ENCODE measurements at regions not wholly inside any gene's neighbourhood (a gene's known extent, or its start where the extent isn't known, plus 50 kb on each side); places are given as distances from the start of the nearest gene placed in this dataset.
"Not testable (repeated sequence)": the region's sequence is repeated elsewhere in the genome, so short reads cannot be mapped to it uniquely, and the experiment has no call there.

DNA sequence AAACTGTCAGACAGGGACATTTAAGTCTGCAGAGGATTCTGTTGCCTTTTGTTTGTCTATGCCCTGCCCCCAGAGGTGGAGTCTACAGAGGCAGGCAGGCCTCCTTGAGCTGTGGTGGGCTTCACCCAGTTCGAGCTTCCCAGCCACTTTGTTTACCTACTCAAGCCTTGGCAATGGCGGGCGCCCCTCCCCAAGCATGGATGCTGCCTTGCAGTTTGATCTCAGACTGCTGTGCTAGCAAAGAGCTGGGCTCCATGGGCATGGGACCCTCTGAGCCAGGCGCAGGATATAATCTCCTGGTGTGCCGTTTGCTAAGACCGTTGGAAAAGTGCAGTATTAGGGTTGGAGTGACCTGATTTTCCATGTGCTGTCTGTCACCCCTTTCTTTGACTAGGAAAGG is 734.9 kb downstream of the TENT5A start:
- DNase-seq (ENCODE audit: low spot score), result not testable (repeated sequence)

DNA sequence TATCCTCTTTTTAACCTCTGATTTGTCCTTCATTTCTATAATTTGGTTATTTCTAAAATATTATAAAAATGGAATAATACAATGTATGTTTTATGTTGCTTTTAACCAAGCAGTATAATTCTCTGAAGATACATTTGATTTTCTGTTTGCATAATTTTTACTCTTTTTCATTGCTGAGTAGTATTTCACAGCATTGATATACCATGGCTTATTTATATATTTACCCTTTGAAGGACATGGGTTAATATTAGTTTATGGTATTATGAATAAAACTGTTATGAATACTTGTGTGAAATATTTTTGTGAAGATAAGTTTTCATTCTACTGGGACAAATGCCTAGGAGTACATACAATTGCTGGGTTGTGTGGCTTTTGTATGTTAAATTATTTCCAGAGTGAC is 748.6 kb downstream of the TENT5A start:
- DNase-seq (ENCODE audit: low spot score), result no peak

DNA sequence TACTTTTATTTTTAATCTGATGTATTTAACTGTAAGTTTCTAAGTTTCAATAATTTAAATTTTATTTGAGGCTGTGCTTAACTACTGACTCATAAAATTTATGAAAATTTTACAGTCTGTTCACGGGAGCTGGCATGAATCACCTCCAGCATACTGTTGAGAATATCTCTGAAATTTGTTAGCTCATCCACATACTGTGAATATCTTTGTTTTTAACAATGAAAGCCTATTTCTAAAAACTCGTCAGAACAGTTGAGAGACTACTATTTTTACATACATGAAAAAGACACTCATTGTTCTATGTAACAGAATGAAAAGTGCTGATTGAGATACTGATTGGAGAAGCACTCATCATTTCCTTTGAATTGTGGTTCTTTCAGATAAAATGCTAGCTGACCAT is 749.3 kb downstream of the TENT5A start:
- DNase-seq (ENCODE audit: low spot score), result peak; percentile 19

DNA sequence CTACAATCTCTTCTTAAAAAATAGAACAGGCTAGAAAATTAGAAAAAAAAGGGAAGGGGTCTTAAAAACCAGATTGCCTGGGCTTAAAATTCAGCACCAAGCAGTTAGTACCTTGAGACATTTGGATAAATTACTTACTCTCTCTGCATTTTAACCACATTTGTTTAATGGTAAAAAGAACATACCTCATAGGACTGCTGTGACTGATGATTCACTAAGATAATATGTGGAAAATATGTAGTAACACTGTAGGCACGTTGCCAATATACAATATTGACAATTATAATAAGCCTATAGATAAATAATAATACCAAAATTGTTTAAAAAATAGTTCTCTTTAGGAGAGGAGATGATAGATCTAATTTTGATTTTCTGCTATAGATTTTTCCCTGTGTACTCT is 750.4 kb downstream of the TENT5A start:
- DNase-seq (ENCODE audit: low spot score), result no peak

DNA sequence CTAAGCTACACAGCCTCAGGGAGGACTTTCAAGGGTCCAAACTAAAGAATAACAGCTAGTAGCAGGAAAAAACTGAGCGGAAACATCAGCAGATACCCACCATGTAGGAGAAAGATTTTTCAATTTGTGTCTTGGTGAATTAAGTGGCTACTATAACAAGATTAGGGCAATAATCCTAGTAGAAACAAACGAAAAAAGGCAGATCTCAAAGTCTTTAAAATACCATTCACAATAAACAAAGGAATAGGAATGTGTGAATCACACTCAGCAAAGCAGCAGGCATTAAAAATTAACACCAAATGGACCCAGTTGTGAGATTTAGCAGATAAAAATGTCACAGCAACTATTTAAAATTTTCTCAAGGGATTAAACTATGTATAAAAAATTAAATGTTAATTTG is 761.2 kb downstream of the TENT5A start:
- DNase-seq (ENCODE audit: low spot score), result no peak

DNA sequence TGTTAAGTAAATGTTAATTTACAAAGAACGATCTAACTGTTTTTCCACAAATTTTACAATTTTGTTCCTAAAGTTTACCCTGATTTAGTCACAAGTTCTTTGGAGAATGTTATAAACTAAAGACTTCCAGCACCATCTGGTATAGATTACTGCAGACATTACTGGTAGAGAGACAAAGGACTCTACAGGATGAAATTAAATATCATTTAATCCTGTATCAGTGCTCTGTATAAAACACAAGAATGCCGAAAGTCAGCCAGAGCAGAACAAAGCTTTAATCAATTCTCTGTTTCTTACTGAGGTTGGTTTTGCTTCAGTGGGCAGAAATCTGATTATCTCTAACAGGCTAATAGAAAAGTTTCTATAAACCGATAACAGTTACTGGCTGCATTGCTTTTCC is 763.6 kb downstream of the TENT5A start:
- DNase-seq (ENCODE audit: low spot score), result peak; percentile 28

DNA sequence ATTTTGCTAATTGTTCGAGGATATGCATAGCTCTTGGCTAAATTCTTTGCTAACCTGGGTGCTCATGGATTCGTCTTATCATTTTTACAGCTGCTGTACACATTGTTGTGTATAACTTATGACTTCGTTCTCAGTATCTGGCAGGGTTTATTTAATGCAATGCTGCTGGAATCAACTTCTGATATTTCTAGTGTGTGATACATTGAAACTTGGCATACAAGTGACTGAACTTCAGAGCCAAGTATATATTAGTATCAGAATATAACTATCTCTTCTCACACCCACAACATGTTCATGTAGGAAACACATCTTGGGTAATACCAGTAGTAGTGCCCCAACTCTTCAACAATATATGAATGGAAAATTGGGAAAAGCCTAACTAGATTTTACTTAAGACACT is 764.2 kb downstream of the TENT5A start:
- no peak for DNase-seq (ENCODE audit: low spot score)

DNA sequence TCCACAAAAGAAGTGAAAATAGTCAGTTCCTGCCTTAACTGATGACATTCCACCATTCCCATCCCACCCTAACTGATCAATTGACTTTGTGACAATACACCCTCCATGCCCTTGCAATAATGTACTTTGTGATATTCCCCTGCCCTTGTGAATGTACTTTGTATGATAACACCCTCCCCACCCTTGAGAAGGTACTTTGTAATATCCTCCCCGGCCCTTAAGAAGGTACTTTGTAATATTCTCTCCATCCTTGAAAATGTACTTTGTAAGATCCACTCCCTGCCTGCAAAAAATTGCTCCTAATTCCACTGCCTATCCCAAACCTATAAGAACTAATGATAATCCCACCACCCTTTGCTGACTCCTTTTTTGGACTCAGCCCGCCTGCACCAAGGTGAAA is 771.3 kb downstream of the TENT5A start:
- DNase-seq (ENCODE audit: low spot score), result not testable (repeated sequence)

DNA sequence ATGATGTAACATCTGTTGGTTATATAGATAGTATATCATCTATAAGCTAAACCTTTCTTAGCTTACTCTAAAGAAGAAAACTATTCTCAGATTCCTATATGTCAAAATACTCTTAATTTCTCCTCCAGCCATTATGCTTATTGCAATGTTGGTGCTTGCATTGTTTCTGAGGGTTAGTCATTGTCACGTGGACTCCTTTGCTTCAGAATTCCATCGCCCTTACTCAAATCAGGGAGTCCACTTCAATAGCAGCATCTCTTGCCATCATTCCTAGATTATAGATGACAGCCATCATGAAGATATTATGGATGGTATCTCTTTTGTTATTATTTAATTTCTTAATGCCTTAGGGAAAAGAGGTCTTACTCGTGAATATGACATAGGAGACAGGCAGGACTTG is 776.1 kb downstream of the TENT5A start:
- no peak for DNase-seq (ENCODE audit: low spot score)

DNA sequence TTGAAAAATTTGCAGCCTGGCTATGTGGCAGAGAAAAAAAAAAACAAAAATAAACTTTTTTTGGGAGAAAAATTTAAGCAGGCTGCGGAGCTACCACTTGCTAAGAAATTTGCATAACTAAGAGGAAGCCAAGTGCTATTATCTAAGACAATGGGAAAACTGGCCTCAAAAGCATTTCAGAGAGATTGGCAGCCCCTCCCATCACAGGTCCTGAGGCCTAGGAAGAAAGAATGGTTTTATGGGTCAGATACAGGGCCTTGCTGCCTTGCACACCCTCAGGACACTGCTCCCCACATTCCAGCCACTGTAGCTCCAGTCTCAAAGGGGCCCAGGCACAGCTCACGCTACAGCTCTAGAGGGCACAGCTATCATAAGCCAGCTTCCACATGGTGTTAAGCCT is 777.9 kb downstream of the TENT5A start:
- no peak for DNase-seq (ENCODE audit: low spot score)

DNA sequence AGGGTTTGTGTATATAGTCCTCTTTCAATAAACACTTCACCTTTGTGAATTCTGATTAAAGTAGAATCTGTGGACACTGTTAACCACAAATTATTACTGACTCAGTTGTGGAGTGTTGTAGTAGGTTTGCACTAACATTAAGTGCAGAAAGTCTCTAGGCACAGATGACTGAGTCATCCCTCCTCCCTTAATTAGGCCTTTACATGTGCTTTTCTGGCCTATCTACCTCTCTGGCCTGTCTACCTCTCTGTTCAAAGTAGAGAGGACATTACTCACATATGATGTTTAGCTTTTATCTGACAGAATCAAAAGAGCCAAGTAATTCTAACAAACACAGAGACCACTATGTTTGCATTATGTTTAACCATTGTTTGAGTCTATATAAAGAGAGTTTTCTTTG is 783.0 kb downstream of the TENT5A start:
- DNase-seq (ENCODE audit: low spot score), result no peak

DNA sequence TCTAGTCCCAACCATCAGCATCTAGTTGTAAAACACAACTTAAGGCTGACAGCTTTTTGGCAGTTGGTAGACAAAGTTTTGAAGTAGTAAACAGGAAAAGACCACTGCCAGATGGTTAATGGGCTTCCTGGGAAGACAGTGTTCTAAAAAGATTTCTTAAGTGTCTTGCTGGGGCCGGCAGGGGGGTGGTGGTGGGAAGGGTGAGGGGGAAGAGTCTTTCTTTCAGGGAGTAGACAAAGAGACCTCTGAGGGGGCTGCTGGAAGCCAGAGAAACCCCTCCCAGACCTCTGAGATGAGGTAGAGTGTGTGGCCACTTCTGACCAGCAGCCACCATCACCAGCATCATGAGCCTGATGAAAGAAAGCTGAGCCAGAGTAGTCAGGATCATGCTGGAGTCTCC is 784.9 kb downstream of the TENT5A start:
- DNase-seq (ENCODE audit: low spot score), result no peak

DNA sequence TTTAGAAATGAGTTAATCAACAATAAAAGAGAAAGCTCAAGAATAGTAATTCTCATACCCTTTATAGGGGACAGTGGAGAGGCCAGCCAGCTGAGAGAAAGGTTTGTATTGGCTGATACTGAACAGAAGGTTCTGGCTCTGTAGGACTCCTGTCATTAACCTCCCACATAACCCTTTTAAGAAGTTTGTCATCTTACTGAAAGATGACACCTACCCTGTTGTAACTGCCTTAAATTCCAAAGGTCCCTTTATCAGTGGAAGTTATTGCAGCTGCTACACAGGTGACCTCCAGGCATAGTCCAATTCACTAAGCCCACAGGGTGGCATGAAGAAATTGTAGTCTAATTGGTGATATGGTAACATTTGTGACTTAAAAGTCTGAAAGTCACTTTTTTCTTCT is 790.1 kb downstream of the TENT5A start:
- DNase-seq (ENCODE audit: low spot score), result no peak

DNA sequence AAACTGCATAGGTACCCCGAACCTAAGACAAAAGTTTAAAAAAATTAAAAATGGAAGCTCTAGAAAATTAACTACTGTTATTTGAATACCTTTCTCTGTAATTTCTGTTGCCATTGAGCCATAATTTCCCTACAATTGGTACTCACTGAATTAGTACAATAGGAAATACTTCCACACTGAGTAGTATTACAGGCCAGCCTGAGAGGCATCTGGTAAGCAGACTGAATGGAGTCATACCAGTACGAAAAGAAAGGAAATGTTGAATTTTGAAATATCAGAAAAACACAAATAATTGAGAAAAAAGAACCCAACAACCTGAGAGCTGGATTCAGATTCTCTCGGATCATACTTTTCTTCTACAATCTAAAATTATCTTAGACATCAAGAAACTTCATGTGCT is 791.3 kb downstream of the TENT5A start:
- no peak for DNase-seq (ENCODE audit: low spot score)

DNA sequence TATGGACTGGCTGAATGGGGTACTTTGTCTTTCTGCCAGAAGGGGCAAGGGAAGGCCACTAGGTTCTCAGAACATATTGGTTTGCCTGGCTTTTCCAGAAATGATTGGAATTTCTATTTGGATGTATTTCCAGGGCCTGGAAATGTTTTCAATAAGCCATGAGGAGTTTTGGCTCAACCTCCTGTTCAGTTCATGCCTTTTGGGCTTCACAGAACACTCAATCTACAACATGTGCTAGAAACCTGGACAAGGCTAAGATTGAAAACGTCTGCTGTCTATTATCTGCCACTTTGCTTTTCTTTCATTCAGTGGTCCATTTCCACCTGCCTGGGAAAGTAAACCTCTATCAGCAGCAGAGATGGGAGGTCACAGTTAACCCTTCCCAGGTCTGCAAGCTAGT is 793.4 kb downstream of the TENT5A start:
- no peak for DNase-seq (ENCODE audit: low spot score)

DNA sequence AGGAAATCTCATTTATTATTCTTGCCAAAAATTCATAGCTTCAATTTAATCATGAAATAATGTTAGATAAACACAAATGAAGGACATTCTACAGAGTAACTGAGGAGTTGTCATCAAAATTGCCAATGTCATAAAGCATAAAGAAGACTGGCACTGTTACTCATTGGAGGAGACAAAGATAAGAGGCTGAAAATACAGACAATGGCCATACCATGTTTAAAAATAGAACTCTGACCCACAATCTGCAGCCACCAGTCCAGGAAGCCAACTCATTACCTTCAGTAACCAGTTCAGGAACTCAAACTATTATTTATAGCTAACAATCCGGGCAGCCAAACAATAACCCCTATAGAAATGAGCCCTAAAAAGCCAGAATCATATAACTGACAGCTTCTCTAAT is 795.6 kb downstream of the TENT5A start:
- DNase-seq (ENCODE audit: low spot score), result no peak

DNA sequence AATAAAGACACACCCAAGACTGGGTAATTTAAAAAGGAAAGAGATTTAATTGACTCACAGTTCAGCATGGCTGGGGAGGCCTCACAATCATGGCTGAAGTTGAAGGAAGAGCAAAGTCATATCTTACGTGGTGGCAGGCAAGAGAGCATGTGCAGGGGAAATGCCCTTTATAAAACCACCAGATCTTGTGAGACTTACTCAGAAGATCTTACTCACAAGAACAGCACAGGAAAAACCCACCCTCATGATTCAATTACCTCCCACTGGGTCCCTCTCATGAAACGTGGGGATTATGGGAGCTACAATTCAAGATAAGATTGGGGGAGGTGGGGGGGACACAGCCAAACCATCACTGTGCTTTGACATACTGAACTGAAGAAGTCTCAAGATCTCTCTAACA is 800.0 kb downstream of the TENT5A start:
- DNase-seq (ENCODE audit: low spot score), result not testable (repeated sequence)

DNA sequence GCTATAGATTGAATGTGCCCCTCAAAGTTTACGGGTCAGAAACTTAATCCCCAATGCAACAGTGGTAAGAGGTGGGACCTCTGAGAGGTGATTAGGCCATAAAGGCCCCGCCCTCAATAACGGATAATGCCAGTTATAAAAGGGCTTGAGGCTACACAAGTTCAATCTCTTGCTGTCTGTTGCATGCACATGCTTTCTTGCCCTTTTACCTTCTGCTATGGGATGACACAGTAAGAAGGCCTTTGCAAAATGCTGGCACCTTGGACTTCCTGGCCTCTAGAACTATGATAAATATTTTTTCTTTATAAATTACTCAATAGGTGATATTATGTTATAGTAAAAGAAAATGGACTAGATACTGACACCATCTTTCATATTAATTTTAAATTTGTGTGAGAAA is 806.1 kb downstream of the TENT5A start:
- no peak for DNase-seq (ENCODE audit: low spot score)

DNA sequence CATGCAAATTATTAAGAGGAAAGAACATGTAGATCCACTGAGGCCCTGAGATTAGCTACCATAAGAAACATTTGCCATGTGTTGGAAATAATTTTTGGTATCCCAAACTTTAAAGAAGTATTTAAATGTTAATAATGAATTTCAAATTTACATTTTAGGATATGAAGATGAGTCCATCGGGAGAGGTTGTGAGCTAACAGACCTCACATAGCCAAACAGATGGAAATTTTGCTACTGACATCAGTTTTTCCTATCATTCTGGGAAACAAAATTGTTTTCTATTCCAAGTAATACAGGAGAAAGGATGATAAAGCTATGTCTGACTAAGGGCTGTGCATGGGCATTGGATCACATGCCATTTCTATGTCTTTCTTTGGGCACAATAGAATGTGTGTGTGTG is 809.6 kb downstream of the TENT5A start:
- DNase-seq (ENCODE audit: low spot score), result no peak

DNA sequence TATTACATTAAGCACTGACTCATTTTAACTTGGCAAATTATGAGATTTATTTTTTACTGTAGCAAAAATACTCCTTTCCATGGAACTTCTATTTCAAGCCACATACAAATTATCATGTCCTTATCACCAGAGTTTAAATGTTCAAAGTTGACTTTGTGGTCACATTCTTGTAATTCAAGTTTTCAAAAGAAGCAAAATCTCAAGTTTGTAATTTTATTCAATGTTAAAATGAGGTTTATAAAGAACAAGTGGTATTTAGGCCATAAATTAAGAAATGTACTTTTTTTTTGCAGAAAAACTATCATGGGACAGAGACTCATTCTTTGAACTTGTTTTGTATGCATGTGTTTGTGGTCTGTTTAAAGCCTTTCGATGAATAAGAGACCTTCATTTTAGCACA is 811.5 kb downstream of the TENT5A start:
- no peak for DNase-seq (ENCODE audit: low spot score)

DNA sequence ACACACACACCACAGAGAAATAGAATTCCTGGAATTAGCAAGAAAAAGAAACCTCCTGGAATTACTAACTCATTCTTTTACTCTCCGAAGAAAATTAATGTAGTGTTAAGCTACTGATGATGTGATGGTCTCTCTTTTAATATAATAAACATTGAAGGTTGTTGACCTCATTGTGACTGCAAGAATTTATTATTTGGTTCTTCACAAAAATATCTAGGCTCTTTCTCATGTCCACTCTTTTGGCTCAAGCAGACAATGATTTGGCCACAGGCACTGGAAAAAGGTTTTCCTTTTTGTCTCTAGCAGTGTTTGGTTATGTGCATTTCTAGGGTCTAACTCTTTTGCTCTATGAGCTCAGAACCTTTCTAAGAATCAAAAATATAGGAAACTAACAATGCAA is 811.9 kb downstream of the TENT5A start:
- peak; percentile 11 for DNase-seq (ENCODE audit: low spot score)

DNA sequence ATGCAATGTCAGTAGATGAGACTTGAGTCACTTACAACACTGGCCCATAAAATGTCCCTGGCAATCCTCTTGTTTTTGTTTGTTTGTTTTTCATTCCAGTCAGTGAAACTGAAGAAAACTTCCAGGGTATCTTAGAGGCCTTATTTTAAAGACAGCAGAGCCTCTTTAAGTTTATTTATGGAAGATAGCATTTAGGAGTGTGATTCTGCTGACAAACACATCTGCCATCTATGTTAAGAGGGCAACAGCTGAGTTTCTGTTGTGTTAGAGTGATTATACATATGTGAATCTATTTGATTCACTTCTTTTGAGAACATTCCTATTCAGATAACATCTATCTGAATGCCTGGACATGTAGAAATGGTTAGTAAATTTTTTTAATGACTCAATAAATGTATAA is 812.6 kb downstream of the TENT5A start:
- DNase-seq (ENCODE audit: low spot score), result no peak

DNA sequence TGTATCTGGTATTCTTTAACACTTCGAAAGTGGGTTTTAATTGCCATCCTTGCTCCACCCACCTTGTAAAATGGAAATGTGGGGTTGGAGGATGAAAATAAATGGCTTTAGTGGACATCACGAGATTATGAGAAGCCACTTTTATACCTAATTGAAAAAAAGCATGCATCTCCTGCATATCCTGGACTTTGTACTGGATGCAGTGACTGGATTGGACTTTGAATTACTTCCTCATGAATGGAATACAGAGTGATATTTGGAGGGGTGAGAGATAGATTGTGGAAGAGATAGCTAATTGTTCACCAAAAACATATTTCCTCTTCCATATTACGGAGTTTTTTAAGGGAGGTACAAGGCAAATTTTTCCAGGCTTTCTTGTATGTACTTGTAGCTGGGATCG is 813.0 kb downstream of the TENT5A start:
- DNase-seq (ENCODE audit: low spot score), result no peak

DNA sequence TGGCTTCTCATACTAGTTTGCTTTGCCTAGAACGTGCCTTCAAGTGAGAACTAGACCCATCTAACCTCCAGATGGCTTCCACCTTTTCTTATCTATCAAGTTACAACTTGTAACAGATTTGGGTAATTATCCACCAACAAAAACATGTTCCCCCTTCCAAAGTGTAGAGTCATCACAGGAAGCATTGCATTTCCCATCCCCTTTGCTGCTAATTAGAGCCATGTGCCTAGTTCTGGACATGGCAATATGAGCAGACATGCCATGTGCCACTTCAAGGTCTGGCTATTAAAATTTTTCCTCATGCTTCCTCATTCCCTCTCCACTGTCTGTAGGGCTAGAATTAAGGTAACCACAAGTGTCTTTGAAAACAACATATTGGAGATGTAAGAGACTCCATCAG is 814.4 kb downstream of the TENT5A start:
- no peak for DNase-seq (ENCODE audit: low spot score)

DNA sequence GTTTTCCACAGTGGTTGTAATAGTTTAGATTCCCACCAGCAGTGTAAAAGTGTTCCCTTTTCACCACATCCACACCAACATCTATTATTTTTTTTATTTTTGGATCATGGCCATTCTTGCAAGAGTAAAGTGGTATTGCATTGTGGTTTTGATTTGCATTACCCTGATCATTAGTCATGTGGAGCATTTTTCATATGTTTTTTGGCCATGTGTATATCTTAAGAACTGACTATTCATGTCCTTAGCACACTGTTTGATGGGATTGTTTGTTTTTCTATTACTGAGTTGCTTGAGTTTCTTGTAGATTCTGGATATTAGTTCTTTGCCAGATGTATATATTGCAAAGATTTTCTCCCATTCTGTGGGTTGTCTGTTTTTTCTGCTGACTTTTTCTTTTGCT is 820.1 kb downstream of the TENT5A start:
- no peak for DNase-seq (ENCODE audit: low spot score)
